MV-4-11 (cell line): ENCODE measurements at regions not wholly inside any gene's neighbourhood (a gene's known extent, or its start where the extent isn't known, plus 50 kb on each side); places are given as distances from the start of the nearest gene placed in this dataset.

Experiments
- DNase-seq: peaks from one replicate; lab custom pipeline; 2025; lab: John Stamatoyannopoulos, UW

DNA sequence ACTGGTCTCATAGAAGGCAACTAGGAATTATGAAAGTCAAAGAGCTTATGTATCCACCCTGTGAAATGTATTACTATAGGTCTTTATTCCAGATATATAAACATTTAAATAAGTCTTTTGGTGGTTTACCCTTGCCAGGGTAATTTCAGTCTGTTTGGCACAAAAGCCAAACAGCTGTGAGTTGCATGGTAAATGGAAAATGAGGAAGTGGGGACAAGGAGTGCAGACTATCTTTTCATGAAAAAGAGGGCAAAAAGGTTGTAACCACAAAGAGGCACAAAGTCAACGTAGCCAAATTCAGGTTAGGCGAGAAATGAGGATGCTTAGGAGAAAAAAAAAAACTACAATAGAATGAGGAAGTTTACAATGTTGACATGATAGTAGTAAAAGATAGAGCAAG lies 492.3 kb upstream of the PRMT6 start:
- DNase-seq, result peak; percentile 64

DNA sequence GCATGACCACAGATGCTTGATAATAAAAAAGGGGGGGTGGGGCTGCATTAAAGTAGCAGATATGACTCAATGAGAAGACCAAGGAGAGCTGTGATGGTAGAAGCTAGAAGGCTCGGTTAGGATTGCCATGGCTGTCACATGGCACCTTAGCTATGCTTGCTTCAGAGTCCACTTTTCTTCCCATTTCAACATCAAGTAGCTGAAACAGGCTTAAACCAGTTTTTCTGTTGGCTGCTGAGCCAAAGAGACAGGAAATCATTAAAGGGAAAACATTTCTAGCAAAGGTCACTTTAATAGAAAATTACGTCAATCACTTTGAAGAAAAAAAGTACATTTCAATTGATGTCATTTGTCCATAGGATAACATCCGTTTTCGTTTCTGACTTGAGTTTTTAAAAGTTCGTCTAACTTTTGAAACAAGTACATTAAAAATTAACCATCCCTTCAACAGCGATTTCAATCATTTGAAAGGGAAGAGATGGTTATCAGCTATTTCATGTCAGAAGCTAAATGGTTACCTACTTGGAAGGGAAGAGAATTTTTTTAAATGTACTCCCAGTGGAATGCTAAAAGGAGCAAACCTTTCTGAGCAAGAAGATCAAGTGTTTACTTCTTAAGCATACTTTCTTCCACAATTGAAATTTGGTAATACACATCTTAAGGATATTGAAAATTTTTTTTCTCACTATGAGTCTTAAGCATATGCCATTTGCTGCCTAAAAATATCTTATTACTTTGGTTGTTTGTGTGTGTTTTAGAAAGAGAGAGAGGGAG lies 488.1 kb upstream of the PRMT6 start:
- peak; percentile 66 for DNase-seq

DNA sequence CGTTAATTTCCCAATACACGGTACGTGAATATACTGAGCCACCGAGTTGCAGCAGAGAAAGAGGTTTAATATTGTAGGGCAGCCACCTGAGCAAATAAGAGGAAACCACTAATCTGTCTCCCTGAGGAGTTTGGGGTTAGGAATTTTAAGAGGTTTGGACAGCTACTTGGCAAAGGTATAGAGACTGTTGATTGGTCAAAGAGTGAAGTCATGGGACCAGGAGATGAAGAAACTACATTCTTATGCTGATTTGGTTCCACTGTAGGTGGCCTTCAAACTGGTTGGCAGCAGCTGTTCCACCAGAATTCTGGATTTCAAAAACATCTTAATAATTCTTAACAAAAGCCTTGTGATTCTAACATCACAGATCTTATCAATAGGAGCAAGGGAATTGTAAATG lies 485.4 kb upstream of the PRMT6 start:
- DNase-seq, result peak; percentile 45

DNA sequence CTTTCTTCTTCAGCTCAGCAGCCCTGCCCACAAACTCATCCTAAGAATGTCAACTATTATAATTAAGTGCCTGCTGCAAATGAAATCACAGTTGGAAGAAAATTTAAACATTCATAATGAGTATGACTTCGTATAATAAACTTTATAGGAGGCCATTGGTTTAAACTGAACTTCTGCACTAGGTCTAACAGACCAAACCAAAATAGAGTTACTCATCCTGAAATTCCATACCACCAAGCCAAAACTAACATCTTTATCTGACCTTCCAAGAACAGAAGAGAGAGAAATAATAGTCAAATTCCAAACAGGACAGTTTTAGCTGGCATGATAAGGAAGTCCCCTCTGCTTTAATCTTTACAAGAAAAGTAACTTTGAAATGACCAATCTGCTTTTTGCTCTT lies 472.4 kb upstream of the PRMT6 start:
- no peak for DNase-seq

DNA sequence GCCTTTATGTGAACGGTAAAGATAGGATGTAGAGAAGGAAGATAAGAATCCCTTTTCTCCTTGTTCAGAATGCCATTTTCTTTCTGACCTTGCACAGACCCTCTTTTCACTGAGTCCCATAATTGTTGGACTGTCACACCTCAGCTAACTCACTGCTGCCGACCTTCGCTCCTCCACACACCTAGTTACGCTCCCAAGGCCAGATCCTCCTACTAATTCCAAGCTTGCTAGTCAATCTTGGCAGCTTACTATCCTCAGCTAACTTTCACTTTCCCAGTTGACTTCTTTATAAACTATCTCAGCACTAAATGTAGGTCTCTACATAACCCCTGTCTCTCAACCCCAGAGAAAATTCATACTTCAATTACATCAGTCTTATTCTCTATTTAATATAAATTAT lies 471.8 kb upstream of the PRMT6 start:
- DNase-seq, result no peak

DNA sequence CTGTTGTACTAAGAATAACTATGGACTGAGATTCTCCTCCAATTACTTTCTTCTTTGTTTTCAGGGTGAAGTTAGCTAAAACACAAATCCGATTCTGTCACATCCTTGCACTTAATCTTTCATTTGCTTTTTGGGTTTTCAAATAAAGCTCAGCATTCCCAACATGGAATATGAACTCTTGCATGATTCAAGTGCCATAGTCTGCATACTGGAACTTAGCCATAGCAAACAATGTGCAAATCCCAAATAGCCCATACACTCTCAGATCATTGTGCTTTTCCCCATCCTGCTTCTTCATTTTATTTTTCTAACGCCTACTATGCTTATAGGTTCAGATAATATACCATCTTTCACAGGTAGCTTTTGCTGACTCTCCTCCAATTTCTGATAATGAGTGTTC lies 455.8 kb upstream of the PRMT6 start:
- no peak for DNase-seq

DNA sequence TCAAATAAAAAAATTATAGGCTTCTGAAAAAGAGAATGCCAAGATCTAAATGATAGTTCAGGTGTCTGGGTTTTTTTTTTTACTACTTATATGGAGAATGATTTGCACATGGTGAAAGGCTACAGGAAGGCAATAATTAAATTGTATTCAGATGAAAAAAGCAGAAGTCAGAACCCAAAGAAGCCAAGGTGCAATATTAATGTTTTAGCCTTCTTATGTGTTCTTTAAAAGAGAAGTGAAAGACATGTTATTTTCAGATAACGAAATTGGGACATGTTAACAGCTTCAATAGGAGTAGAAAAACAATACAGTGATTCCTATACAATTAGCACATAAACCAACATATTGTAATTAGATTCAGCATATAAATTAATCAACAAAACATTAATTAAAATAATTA lies 452.9 kb upstream of the PRMT6 start:
- peak; percentile 12 for DNase-seq

DNA sequence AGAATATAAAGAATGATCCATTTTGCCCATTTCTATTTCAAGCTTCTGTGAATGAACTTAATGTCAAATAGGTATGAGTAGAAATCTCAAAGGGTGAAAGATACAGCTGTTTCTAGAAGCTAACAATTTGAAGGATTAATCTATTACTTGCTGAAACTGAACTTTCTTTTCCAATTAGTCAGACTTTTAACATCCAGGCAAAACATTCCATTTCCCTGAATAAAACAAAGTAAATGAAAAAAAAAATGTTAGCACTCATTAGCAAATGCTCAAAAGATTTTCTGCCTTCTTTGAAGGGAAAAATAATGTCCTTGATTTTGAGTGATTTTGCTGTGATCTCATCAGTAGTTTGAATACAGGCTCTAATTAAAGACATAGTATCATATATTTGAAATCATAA lies 447.6 kb upstream of the PRMT6 start:
- DNase-seq, result no peak

DNA sequence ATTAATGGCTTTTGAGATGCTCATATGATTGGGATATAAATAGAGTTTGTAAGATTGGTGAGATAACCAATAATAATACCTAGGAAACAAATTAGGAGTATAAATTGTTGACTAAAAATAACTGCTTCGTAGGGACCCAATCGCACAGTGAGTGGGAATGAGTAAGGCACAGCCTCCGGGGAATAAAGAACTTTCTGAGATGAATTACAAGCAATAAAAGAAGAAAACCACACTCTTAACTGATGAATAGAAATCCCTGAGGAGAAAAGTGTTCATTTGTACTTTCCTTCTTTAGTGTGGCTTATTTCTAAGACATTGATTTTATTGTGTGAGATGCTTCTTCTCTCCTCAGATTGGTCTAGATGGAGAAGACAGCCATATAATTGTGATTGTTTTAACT lies 443.4 kb upstream of the PRMT6 start:
- no peak for DNase-seq

DNA sequence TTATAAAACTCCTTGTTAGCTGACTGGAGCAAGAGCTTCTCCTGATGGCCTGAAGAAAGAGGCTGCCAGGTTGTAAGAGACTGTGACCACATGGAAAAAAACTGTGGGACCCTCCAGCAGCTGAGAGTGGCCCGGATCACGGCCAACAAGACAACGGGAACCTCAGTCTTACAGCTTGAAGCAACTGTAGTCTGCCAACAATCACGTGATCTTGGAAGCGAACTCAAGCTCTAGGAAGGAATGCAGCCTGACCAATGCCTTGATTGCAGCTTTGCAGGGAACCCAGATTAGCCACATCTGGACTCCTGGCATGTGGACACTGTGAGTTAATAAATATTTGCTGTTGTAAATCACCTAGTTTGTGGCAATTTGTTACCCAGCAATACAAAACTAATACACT lies 442.6 kb upstream of the PRMT6 start:
- DNase-seq, result no peak

DNA sequence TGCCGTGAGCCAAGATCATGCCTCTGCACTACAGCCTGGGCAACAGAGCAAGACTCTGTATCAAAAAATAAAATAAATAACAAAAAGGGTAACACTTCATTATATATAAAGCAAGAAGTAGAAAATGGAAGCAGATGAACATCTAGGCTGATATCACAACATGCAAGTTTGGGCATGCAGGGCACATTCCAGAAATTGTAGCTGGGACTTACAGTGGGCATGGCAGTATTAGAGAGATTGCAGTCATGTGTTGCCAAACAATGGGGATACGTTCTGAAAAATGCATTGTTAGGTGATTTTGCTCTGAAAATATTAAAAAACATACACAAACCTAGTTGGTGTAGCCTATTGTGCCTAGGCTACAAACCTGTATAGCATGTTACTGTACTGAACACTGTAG lies 441.0 kb upstream of the PRMT6 start:
- no peak for DNase-seq

DNA sequence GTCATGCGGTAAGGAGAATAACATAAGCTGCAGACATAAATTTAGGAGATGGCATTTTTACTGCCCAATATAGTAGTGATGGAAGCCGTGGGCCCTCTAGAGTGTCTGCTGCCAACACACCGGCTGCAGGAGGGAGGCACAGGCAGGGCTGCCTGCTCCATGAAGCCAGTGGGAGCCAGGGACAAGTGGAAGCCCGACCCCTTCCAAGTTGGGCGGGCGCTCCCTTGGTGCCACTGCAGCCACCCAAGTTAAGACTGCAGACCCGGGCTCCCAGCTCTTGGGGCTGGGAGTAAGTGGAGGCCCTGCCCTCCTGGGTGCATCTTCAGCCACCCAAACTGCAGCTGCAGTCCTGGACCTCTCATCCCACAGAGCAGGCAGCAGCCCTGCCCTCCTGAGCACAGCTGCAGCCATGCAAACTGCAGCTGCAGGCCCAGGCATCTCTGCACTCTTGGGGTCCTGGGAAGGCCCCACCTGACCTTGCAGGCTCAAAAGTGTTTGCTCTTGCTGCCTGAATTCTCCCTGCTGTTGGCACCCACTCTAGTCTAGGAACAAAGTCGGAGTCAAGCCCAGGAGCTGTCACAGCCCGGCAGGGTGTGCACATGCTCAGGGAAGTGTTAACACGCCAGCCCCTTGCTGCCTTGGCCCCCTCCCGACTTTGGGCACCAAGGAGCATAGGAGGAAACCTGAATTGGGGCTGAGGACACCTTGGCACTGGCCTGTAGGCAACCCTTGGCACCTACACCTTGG lies 437.2 kb upstream of the PRMT6 start:
- no peak for DNase-seq

DNA sequence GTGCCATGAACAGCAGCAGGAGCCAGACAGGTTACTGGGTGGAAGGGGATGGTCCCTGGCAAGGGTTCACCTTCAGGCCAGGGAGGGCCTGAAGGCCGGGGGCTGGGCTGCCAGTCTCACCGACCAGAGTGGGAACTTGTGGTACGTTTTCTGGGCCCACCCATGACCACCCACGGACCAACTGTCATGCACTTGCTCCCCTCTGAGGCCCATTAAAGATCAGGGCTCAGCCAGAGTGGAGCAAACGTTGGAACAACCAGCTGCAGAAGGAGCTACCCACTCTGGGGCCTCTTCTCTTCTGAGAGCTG lies 436.7 kb upstream of the PRMT6 start:
- DNase-seq, result no peak

DNA sequence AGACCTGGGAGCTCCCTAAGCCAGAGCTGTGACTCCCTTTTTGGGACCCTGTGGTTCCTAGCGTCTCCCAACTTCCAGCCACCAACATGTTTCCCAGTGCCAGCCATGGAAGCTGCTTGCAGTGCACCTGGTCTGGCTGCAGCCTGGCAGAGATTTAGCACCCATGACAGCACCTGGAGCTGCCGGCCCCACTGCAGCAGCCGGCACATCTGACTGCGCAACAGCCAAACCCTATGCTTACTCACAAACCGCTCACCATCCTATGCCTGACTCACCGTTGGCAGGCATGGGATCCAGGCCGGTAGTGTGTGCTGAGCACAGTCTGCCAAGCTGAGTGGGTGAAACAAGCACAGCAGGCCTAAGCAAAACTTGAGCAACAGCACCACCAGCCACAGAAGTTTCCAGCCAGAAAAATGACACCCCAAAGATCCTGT lies 435.9 kb upstream of the PRMT6 start:
- DNase-seq, result no peak

DNA sequence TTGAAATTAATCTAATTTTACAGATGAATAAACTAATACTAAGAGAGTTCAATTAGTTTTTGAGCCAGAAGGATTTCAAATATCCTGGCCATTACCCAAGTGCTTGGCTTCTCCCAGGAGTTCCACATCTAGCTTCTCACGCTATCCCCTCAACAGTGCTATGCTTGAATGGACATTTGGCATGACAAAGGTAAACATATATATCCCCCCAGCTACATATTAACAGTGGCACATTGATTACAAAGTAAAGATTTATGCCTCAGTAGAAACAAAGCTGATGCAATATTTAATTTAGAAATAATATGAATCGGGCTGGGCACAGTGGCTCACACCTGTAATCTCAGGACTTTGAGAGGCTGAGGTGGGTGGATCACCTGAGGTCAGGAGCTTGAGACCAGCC lies 434.6 kb upstream of the PRMT6 start:
- no peak for DNase-seq

DNA sequence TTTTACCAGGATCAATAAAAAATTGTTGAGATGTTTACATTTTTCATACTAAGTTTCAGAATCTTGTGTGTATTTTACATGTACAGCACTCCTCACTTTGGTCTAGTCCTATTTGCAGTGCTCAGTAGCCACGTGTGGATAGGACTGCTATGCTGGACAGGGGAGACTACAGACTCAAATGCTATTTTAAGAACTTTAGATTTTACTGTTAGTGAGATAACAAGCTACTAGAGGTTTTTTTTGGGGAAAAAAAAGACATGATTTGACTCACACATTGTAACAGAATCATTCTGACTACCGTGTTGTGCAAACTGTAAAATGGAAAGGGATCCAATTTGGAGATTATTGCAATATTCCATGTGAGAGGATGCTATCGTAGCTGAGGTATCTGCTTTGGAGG lies 418.9 kb upstream of the PRMT6 start:
- no peak for DNase-seq

DNA sequence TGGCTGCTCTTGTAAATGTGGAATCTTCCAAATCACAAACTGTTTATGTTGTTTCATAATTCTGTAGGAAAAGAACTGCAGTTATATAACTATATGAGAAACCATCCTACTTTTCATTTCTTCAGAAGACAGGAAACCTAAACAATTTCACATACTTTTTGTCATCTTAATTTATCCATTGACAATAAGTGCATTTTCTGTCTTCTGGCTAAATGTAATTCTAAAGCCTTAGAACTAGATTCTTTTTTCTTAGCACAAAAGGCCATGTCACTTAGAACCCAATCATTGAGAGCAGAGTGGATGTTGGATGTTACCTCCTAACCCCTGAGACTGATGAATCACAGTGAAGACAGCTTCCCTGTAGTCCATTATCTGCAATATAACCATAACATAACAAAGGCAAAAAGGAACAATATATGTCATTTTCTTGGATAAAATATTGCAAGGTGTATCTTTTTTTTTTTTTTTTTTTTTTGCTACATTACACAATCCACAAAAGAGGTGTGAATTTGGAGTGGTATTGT lies 410.2 kb upstream of the PRMT6 start:
- no peak for DNase-seq

DNA sequence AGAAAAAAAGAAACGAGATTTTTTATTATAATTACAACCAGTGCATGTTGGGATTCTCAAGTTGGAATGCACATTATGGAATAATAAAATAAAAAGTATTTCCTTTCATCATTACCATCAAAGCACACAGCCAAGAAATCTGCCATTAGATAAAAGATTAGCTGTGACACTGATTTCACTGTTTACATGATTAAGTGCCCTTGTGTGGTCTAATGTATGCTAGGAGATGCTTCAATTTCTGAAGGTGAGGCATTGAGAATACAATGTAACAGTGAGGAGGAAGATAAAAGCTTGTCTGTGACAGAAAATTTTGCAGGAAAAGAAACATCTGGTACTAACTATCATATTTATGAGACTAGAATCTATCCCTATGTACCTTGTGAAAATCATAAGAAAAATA lies 409.7 kb upstream of the PRMT6 start:
- DNase-seq, result no peak

DNA sequence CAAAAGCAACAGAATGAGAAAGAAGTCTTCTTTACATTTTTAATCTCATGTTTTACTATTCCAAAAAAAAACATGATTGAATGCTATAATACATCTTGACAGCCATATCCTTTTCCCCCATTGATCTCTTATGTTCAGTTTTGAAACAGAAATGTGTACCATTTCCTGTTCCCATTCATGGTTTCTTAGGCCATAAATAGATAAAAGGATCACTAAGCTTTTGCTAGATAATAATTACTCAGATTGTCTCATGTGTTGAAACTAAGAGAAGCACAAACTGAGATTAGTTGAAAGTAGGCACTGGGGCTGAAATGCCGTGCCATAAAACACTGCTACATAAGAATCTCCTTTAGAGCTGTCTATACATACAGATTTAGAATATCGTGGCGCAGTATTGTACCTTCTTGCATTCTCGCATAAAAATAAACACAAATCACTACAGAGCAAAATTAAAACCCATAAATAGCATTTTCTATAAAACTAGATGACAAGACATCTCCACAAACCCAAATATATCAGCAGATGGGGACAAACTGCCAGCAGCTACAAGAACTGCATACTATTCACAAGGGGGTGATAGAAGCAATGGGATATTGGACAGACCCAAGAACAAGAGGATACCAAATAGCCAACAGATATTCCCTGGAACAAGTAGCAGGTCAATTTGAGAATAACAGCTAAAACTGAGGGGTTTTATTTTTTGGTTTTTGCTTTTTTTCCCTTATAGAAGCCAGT lies 405.3 kb upstream of the PRMT6 start:
- no peak for DNase-seq

DNA sequence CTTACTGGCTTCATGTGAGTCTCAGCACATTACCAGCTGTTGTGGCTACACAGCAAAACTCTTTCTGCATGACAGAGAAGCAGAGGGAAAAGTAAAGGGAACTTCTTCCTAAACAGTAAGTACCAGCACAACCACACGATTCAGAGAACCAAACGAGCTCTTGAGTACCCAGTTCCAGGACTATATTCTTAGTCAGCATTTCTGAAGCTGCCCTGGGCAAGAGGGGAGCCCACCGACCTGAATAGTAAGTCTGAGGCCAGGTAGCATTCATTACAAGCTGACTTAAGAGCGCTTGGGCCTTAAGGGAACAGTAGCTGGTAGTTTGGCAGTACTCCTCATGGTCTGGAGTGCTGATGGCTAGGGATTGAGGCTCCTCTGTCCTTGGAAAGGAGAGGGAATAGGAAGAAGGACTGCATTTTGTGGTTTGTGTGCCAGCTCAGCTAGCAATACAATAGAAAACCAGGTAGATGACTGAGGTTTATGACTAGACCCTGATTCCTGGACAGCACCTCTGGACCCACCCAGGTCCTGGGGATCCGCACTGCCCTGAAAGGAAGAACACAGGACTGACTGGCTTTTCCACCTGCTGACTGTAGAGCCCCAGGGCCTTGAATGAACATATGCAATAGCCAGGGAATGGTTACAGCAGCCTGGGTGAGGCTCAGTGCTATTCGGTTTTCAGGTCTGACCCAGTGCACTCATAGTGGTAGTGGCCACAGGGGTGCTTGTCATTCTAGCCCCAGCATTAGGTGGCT lies 396.8 kb upstream of the PRMT6 start:
- DNase-seq, result no peak

DNA sequence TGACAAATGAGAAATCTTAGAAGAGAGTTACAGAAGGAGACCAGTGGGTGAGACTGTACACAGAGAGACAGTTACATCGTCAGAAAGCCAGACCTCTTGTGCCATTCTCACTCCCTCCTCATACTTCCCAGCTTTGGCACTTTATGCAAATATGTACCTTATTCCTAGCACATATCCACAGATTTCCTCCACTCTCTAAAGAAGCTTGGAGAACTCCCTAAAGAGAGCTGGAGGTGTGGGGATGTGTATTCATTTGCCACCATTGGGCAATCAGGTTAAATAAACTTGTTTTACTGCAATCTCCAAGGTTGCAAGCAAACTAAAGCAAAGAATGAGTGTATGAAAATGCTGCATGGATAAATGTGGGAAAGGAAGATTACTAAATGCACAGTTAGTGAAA lies 380.9 kb upstream of the PRMT6 start:
- DNase-seq, result no peak

DNA sequence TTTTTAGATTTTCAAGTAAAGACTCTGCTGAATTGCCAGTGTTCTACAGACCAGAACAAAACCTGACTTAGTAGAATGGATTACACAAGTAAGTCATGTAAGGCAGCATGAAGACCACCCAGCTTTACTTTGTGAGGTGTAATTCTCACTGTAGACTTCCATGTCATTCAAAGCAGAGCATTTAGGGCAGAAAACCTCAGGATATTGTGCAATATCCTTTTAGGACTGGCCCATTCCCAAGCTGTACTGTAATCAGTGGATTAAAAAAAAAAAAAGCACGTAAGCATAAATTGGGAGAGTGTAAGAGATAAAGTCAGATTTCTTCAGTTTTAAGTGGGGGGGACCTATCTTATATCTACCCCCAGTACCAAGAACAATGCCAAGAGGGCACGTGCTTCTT lies 380.5 kb upstream of the PRMT6 start:
- DNase-seq, result peak; percentile 8
